ENCODE measurements at regions not wholly inside any gene's neighbourhood (a gene's known extent, or its start where the extent isn't known, plus 50 kb on each side); places are given as distances from the start of the nearest gene placed in this dataset.

- TF ChIP-seq BACH2 (CRISPR knock-in tag; IDR thresholded peaks at IDR 0.05; ENCODE audit: borderline replicate concordance) (no peak), ESRRG (CRISPR knock-in tag; IDR thresholded peaks at IDR 0.05) (no peak), PPARA (CRISPR knock-in tag; IDR thresholded peaks at IDR 0.05; ENCODE audit: borderline replicate concordance) (no peak), ARNTL (CRISPR knock-in tag; IDR thresholded peaks at IDR 0.05; ENCODE audit: borderline replicate concordance, low read depth) (no peak), ZFP30 (CRISPR knock-in tag; IDR thresholded peaks at IDR 0.05) (no peak), ZC3H10 (CRISPR knock-in tag; IDR thresholded peaks at IDR 0.05) (no peak), TCF4 (CRISPR knock-in tag; IDR thresholded peaks at IDR 0.05; ENCODE audit: borderline replicate concordance) (no peak), RARB (CRISPR knock-in tag; IDR thresholded peaks at IDR 0.05) (no peak), PATZ1 (CRISPR knock-in tag; IDR thresholded peaks at IDR 0.05; ENCODE audit: borderline replicate concordance) (no peak), POU6F1 (CRISPR knock-in tag; IDR thresholded peaks at IDR 0.05; ENCODE audit: borderline replicate concordance, low read depth) (no peak)
- TF ChIP-seq, protein P1, sequence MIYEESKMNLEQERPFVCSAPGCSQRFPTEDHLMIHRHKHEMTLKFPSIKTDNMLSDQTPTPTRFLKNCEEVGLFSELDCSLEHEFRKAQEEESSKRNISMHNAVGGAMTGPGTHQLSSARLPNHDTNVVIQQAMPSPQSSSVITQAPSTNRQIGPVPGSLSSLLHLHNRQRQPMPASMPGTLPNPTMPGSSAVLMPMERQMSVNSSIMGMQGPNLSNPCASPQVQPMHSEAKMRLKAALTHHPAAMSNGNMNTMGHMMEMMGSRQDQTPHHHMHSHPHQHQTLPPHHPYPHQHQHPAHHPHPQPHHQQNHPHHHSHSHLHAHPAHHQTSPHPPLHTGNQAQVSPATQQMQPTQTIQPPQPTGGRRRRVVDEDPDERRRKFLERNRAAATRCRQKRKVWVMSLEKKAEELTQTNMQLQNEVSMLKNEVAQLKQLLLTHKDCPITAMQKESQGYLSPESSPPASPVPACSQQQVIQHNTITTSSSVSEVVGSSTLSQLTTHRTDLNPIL (CRISPR knock-in tag; IDR thresholded peaks at IDR 0.05; ENCODE audit: low read depth), result no peak
Measured at GRCh38 chr5:106595864-106596263, 1074.9 kb downstream of the EFNA5 start.
